ENCODE measurements at regions not wholly inside any gene's neighbourhood (a gene's known extent, or its start where the extent isn't known, plus 50 kb on each side); places are given as distances from the start of the nearest gene placed in this dataset.
A peak's percentile ranks its signal among the peaks of the same experiment; 100 is the strongest.

GRCh38 chr4:86481440-86481839, 112.7 kb upstream of the PTPN13 start:
- Histone ChIP-seq H3K4me1 (ENCODE audit: insufficient read depth, insufficient read length) (no peaks in the 10 kb centered on the region), H3K27me3 (ENCODE audit: insufficient read depth, insufficient read length) (no peaks in the 10 kb centered on the region), H3K9me3 (ENCODE audit: insufficient read depth, low read length) (no peaks in the 10 kb centered on the region), H3K36me3 (ENCODE audit: insufficient read depth, insufficient read length, low read length) (no peaks in the 10 kb centered on the region), H3K9ac (ENCODE audit: insufficient read length, low read depth) (no peak overlapping the region), H3K4me3 (ENCODE audit: insufficient read length, low read depth) (no peak overlapping the region)
- DNase-seq (ENCODE audit: low read depth, low spot score): no peak
- TF ChIP-seq SUZ12 (IDR thresholded peaks at IDR 0.05; ENCODE audit: extremely low read depth, insufficient read depth, insufficient read length) (no peak), ZNF274 (IDR thresholded peaks at IDR 0.05; ENCODE audit: low read depth, low read length) (no peak), YY1 (IDR thresholded peaks at IDR 0.05; ENCODE audit: insufficient read depth, insufficient read length) (no peak)

GRCh38 chr4:86482306-86483172, 111.6 kb upstream of the PTPN13 start:
- Histone ChIP-seq H3K9me3 (ENCODE audit: insufficient read depth, low read length) (no peaks in the 10 kb centered on the region), H3K27me3 (ENCODE audit: insufficient read depth, insufficient read length) (no peaks in the 10 kb centered on the region), H3K4me1 (ENCODE audit: insufficient read depth, insufficient read length) (no peaks in the 10 kb centered on the region), H3K36me3 (ENCODE audit: insufficient read depth, insufficient read length, low read length) (no peaks in the 10 kb centered on the region), H3K4me3 (ENCODE audit: insufficient read length, low read depth) (no peak overlapping the region), H3K9ac (ENCODE audit: insufficient read length, low read depth) (peak overlapping the region; percentile 63)
- DNase-seq (ENCODE audit: low read depth, low spot score): peak; percentile 87
- TF ChIP-seq ZNF274 (IDR thresholded peaks at IDR 0.05; ENCODE audit: low read depth, low read length) (no peak), YY1 (IDR thresholded peaks at IDR 0.05; ENCODE audit: insufficient read depth, insufficient read length) (no peak)

- no peak for TF ChIP-seq YY1 (IDR thresholded peaks at IDR 0.05; ENCODE audit: insufficient read depth, insufficient read length)
- no peak for TF ChIP-seq ZNF274 (IDR thresholded peaks at IDR 0.05; ENCODE audit: low read depth, low read length)
- TF ChIP-seq SUZ12 (IDR thresholded peaks at IDR 0.05; ENCODE audit: extremely low read depth, insufficient read depth, insufficient read length): no peak
- no peak for DNase-seq (ENCODE audit: low read depth, low spot score)
- Histone ChIP-seq H3K4me3 (ENCODE audit: insufficient read length, low read depth) (no peak overlapping the region), H3K27me3 (ENCODE audit: insufficient read depth, insufficient read length) (no peaks in the 10 kb centered on the region), H3K9me3 (ENCODE audit: insufficient read depth, low read length) (no peaks in the 10 kb centered on the region), H3K4me1 (ENCODE audit: insufficient read depth, insufficient read length) (no peaks in the 10 kb centered on the region), H3K9ac (ENCODE audit: insufficient read length, low read depth) (no peak overlapping the region), H3K36me3 (ENCODE audit: insufficient read depth, insufficient read length, low read length) (no peaks in the 10 kb centered on the region)
These were observed 111.0 kb upstream of the PTPN13 start for GRCh38 chr4:86483173-86483490.

GRCh38 chr4:86483773-86484172, 110.3 kb upstream of the PTPN13 start:
- Histone ChIP-seq H3K9ac (ENCODE audit: insufficient read length, low read depth) (no peak overlapping the region), H3K27me3 (ENCODE audit: insufficient read depth, insufficient read length) (no peaks in the 10 kb centered on the region), H3K9me3 (ENCODE audit: insufficient read depth, low read length) (no peaks in the 10 kb centered on the region), H3K4me1 (ENCODE audit: insufficient read depth, insufficient read length) (no peaks in the 10 kb centered on the region), H3K4me3 (ENCODE audit: insufficient read length, low read depth) (no peak overlapping the region), H3K36me3 (ENCODE audit: insufficient read depth, insufficient read length, low read length) (no peaks in the 10 kb centered on the region)
- TF ChIP-seq SUZ12 (IDR thresholded peaks at IDR 0.05; ENCODE audit: extremely low read depth, insufficient read depth, insufficient read length): no peak
- no peak for TF ChIP-seq YY1 (IDR thresholded peaks at IDR 0.05; ENCODE audit: insufficient read depth, insufficient read length)
- TF ChIP-seq ZNF274 (IDR thresholded peaks at IDR 0.05; ENCODE audit: low read depth, low read length): no peak
- DNase-seq (ENCODE audit: low read depth, low spot score): no peak

- H3K4me3 ChIP-seq (ENCODE audit: insufficient read length, low read depth): no peak overlapping the region
- no peaks in the 10 kb centered on the region for H3K4me1 ChIP-seq (ENCODE audit: insufficient read depth, insufficient read length)
- DNase-seq (ENCODE audit: low read depth, low spot score): no peak
- no peaks in the 10 kb centered on the region for H3K9me3 ChIP-seq (ENCODE audit: insufficient read depth, low read length)
- no peak overlapping the region for H3K9ac ChIP-seq (ENCODE audit: insufficient read length, low read depth)
- no peak for TF ChIP-seq SUZ12 (IDR thresholded peaks at IDR 0.05; ENCODE audit: extremely low read depth, insufficient read depth, insufficient read length)
- no peak for TF ChIP-seq ZNF274 (IDR thresholded peaks at IDR 0.05; ENCODE audit: low read depth, low read length)
- no peak for TF ChIP-seq YY1 (IDR thresholded peaks at IDR 0.05; ENCODE audit: insufficient read depth, insufficient read length)
- H3K36me3 ChIP-seq (ENCODE audit: insufficient read depth, insufficient read length, low read length): no peaks in the 10 kb centered on the region
- H3K27me3 ChIP-seq (ENCODE audit: insufficient read depth, insufficient read length): no peaks in the 10 kb centered on the region
These were observed 109.9 kb upstream of the PTPN13 start for GRCh38 chr4:86484241-86484640.

GRCh38 chr4:86487738-86488348, 106.3 kb upstream of the PTPN13 start:
- Histone ChIP-seq H3K4me3 (ENCODE audit: insufficient read length, low read depth) (no peak overlapping the region), H3K27me3 (ENCODE audit: insufficient read depth, insufficient read length) (no peaks in the 10 kb centered on the region), H3K4me1 (ENCODE audit: insufficient read depth, insufficient read length) (no peaks in the 10 kb centered on the region), H3K9ac (ENCODE audit: insufficient read length, low read depth) (no peak overlapping the region), H3K9me3 (ENCODE audit: insufficient read depth, low read length) (no peaks in the 10 kb centered on the region), H3K36me3 (ENCODE audit: insufficient read depth, insufficient read length, low read length) (no peaks in the 10 kb centered on the region)
- TF ChIP-seq YY1 (IDR thresholded peaks at IDR 0.05; ENCODE audit: insufficient read depth, insufficient read length) (no peak), SUZ12 (IDR thresholded peaks at IDR 0.05; ENCODE audit: extremely low read depth, insufficient read depth, insufficient read length) (no peak)
- DNase-seq (ENCODE audit: low read depth, low spot score): no peak

GRCh38 chr4:86493460-86493859, 100.7 kb upstream of the PTPN13 start:
- Histone ChIP-seq H3K36me3 (ENCODE audit: insufficient read depth, insufficient read length, low read length) (no peaks in the 10 kb centered on the region), H3K4me1 (ENCODE audit: insufficient read depth, insufficient read length) (no peaks in the 10 kb centered on the region), H3K9me3 (ENCODE audit: insufficient read depth, low read length) (no peaks in the 10 kb centered on the region), H3K9ac (ENCODE audit: insufficient read length, low read depth) (no peak overlapping the region), H3K27me3 (ENCODE audit: insufficient read depth, insufficient read length) (no peaks in the 10 kb centered on the region), H3K4me3 (ENCODE audit: insufficient read length, low read depth) (no peak overlapping the region)
- TF ChIP-seq YY1 (IDR thresholded peaks at IDR 0.05; ENCODE audit: insufficient read depth, insufficient read length) (no peak), SUZ12 (IDR thresholded peaks at IDR 0.05; ENCODE audit: extremely low read depth, insufficient read depth, insufficient read length) (no peak), ZNF274 (IDR thresholded peaks at IDR 0.05; ENCODE audit: low read depth, low read length) (no peak)
- no peak for DNase-seq (ENCODE audit: low read depth, low spot score)

Data from NT2/D1 (cell line).